Caco-2 (cell line): ENCODE measurements at regions not wholly inside any gene's neighbourhood (a gene's known extent, or its start where the extent isn't known, plus 50 kb on each side); places are given as distances from the start of the nearest gene placed in this dataset.

Source experiments
- BruUV-seq: library from RNA; stranded (reverse); fragments of 400-500 nt; replicated peaks from 2 replicates; lab custom pipeline; 2021; lab: Mats Ljungman, UMichigan
- CTCF ChIA-PET: fragments of 300-600 bp; sonication (Branson Sonifier 250); formaldehyde crosslinking; loops from one replicate; lab custom pipeline; 2022; ENCODE audit warnings: antibody characterized with exemption; lab: Charles Lee
- POLR2A ChIA-PET: fragments of 300-600 bp; sonication (Branson Sonifier 250); formaldehyde crosslinking; loops from one replicate; lab custom pipeline; 2022; ENCODE audit warnings: antibody characterized with exemption; lab: Charles Lee
- DNase-seq, 2 experiments: peaks; one replicate each; pipeline versions ENCODE4 v3.0.0 to v3.0.0-alpha.2; 2020 to 2022
- H3K27me3 ChIP-seq: replicated peaks from 2 replicates; pipeline ENCODE4 v1.6.0; 2011; ENCODE audit warnings: low read length; ENCODE audit not compliant: control insufficient read depth, insufficient read depth
- H3K36me3 ChIP-seq: 2 replicates; pipeline ENCODE4 v1.5.1; 2011; ENCODE audit warnings: low read length; ENCODE audit not compliant: control insufficient read depth, insufficient read depth
- H3K4me1 ChIP-seq: fragments of 250-450 bp; sonication (Bioruptor Pico); 2 replicates; pipeline ENCODE4 v1.5.1; 2020; ENCODE audit warnings: mild to moderate bottlenecking
- H3K4me3 ChIP-seq: 2 replicates; pipeline ENCODE4 v1.5.1; 2011; ENCODE audit warnings: low read depth, mild to moderate bottlenecking, control low read depth, low read length
- H3K9me3 ChIP-seq: fragments of 250-450 bp; sonication (Bioruptor Pico); 2 replicates; pipeline ENCODE4 v1.5.1; 2020; ENCODE audit warnings: mild to moderate bottlenecking, moderate library complexity
- H3K27ac Mint-ChIP-seq: one replicate; pipeline ENCODE4 v1.8.0; 2022; ENCODE audit warnings: mixed read lengths; ENCODE audit not compliant: unreplicated experiment
- H3K27me3 Mint-ChIP-seq: one replicate; pipeline ENCODE4 v1.8.0; 2022; ENCODE audit warnings: mixed read lengths; ENCODE audit not compliant: insufficient read depth, unreplicated experiment
- H3K36me3 Mint-ChIP-seq: one replicate; pipeline ENCODE4 v1.8.0; 2022; ENCODE audit warnings: mild to moderate bottlenecking, mixed read lengths; ENCODE audit not compliant: insufficient read depth, unreplicated experiment
- H3K4me1 Mint-ChIP-seq: one replicate; pipeline ENCODE4 v1.8.0; 2022; ENCODE audit warnings: low read depth, mixed read lengths; ENCODE audit not compliant: unreplicated experiment
- H3K4me3 Mint-ChIP-seq: one replicate; pipeline ENCODE4 v1.8.0; 2022; ENCODE audit warnings: mild to moderate bottlenecking, moderate library complexity, mixed read lengths; ENCODE audit not compliant: unreplicated experiment
- H3K9me3 Mint-ChIP-seq: one replicate; pipeline ENCODE4 v1.8.0; 2022; ENCODE audit warnings: mixed read lengths; ENCODE audit not compliant: unreplicated experiment
- intact Hi-C: fragments of 100-400 bp; cut with micrococcal nuclease; formaldehyde crosslinking; loops from one replicate; pipeline ENCODE4 v1.10.0; 2022; ENCODE audit not compliant: unreplicated experiment
- TF ChIP-seq, protein P1 (sequence below), 2 experiments: fragments of 200-600 bp in 1 of 2; IDR thresholded peaks; 1 replicate in 1 of 2; 2 replicates in 1 of 2; pipeline versions ENCODE4 v1.5.1 to v1.8.0; 2011 to 2022; ENCODE audit warnings: antibody characterized with exemption in 1 of 2, control low read depth in 1 of 2, inconsistent platforms in 1 of 2, low read depth in 1 of 2, low read length in 1 of 2, mild to moderate bottlenecking in 1 of 2, moderate library complexity in 1 of 2; ENCODE audit not compliant: insufficient read depth in 1 of 2, severe bottlenecking in 1 of 2, unreplicated experiment in 1 of 2

DNA sequence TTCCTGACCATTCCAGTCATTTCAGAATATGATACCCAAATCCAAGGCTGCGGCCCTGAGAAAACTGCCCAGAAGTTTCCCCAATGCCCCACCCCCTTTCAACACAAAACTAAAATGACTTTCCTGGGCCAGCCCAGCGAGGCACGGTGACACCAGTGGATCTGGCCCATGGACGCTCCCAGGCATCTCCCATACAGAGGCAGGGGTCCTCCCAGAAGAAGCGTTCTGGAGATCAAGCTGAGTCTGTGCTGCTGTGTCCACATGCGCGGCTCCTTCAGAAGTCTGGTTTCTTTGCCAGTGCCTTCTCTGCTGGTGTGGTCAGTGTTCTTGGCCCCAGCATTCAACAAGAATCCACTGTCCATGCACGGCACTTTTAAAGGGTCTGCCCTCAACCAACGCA is 228.2 kb upstream of the SFSWAP start:
- CTCF ChIA-PET: no interaction called here
- Mint-ChIP-seq H3K27me3 (peaks cover 14% of the 10 kb centered on the region), H3K9me3 (no peaks in the 10 kb centered on the region), H3K27ac (no peak overlapping the region), H3K4me1 (no peaks in the 10 kb centered on the region), H3K4me3 (no peak overlapping the region), H3K36me3 (no peaks in the 10 kb centered on the region)
- TF ChIP-seq, protein P1, sequence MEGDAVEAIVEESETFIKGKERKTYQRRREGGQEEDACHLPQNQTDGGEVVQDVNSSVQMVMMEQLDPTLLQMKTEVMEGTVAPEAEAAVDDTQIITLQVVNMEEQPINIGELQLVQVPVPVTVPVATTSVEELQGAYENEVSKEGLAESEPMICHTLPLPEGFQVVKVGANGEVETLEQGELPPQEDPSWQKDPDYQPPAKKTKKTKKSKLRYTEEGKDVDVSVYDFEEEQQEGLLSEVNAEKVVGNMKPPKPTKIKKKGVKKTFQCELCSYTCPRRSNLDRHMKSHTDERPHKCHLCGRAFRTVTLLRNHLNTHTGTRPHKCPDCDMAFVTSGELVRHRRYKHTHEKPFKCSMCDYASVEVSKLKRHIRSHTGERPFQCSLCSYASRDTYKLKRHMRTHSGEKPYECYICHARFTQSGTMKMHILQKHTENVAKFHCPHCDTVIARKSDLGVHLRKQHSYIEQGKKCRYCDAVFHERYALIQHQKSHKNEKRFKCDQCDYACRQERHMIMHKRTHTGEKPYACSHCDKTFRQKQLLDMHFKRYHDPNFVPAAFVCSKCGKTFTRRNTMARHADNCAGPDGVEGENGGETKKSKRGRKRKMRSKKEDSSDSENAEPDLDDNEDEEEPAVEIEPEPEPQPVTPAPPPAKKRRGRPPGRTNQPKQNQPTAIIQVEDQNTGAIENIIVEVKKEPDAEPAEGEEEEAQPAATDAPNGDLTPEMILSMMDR (IDR thresholded peaks at IDR 0.05; ENCODE audit: insufficient read depth in 1 of 2, low read depth in 1 of 2, low read length in 1 of 2, severe bottlenecking in 1 of 2, unreplicated experiment in 1 of 2): no peak
- Histone ChIP-seq H3K36me3 (no peaks in the 10 kb centered on the region), H3K9me3 (no peaks in the 10 kb centered on the region), H3K4me1 (no peaks in the 10 kb centered on the region), H3K4me3 (no peak overlapping the region), H3K27me3 (no peaks in the 10 kb centered on the region; the same call in 1 of the 2 replicates)
- POLR2A ChIA-PET: no interaction called here
- intact Hi-C loops: no loop called here
- DNase-seq: no peak
- BruUV-seq: no TSS peak

- ChIA-PET CTCF (no interaction called here), POLR2A (no interaction called here)
- TF ChIP-seq, protein P1 (IDR thresholded peaks at IDR 0.05; ENCODE audit: insufficient read depth in 1 of 2, low read depth in 1 of 2, low read length in 1 of 2, severe bottlenecking in 1 of 2, unreplicated experiment in 1 of 2): no peak
- H3K36me3 Mint-ChIP-seq: no peaks in the 10 kb centered on the region
- no peaks in the 10 kb centered on the region; the same call in none of the 2 replicates for H3K27me3 ChIP-seq
- no peaks in the 10 kb centered on the region for H3K36me3 ChIP-seq
- no peaks in the 10 kb centered on the region for H3K4me1 Mint-ChIP-seq
- no peaks in the 10 kb centered on the region for H3K9me3 Mint-ChIP-seq
- DNase-seq: no peak
- no peak overlapping the region for H3K4me3 Mint-ChIP-seq
- H3K4me1 ChIP-seq: no peaks in the 10 kb centered on the region
- no peak overlapping the region for H3K4me3 ChIP-seq
- no peaks in the 10 kb centered on the region for H3K9me3 ChIP-seq
- H3K27ac Mint-ChIP-seq: no peak overlapping the region
- no TSS peak for BruUV-seq
- peaks cover 20% of the 10 kb centered on the region for H3K27me3 Mint-ChIP-seq
- intact Hi-C loops: no loop called here
Observed at GRCh38 chr12:131486451-131487230, 224.2 kb upstream of the SFSWAP start.

GRCh38 chr12:131487388-131488124 is 223.3 kb upstream of the SFSWAP start:
- BruUV-seq: no TSS peak

More at GRCh38 chr12:131487388-131488124, 223.3 kb upstream of the SFSWAP start:
- Mint-ChIP-seq H3K27ac (no peak overlapping the region), H3K4me3 (no peak overlapping the region), H3K36me3 (no peaks in the 10 kb centered on the region), H3K27me3 (peaks cover 20% of the 10 kb centered on the region), H3K9me3 (no peaks in the 10 kb centered on the region), H3K4me1 (no peaks in the 10 kb centered on the region)
- TF ChIP-seq, protein P1 (IDR thresholded peaks at IDR 0.05; ENCODE audit: insufficient read depth in 1 of 2, low read depth in 1 of 2, low read length in 1 of 2, severe bottlenecking in 1 of 2, unreplicated experiment in 1 of 2): no peak
- Histone ChIP-seq H3K4me3 (no peak overlapping the region), H3K27me3 (no peaks in the 10 kb centered on the region; the same call in none of the 2 replicates), H3K4me1 (no peaks in the 10 kb centered on the region), H3K36me3 (no peaks in the 10 kb centered on the region), H3K9me3 (no peaks in the 10 kb centered on the region)
- POLR2A ChIA-PET: no interaction called here
- CTCF ChIA-PET: no interaction called here
- intact Hi-C loops: no loop called here
- no peak for DNase-seq
